ENCODE measurements at regions not wholly inside any gene's neighbourhood (a gene's known extent, or its start where the extent isn't known, plus 50 kb on each side); places are given as distances from the start of the nearest gene placed in this dataset.

- H3K9me3 Mint-ChIP-seq: no peaks in the 10 kb centered on the region
- DNase-seq (no peak), ATAC-seq (no peak)
- H3K36me3 Mint-ChIP-seq (ENCODE audit: low read depth): no peaks in the 10 kb centered on the region
- peak overlapping the region; percentile 69 for H3K4me3 Mint-ChIP-seq
- no peak overlapping the region for H3K27ac Mint-ChIP-seq
- peaks cover 86% of the 10 kb centered on the region for H3K27me3 Mint-ChIP-seq
- H3K4me1 Mint-ChIP-seq: peaks cover 38% of the 10 kb centered on the region
Observed at GRCh38 chr11:43580735-43581369, 99.7 kb upstream of the HSD17B12 start.

GRCh38 chr11:43581370-43582023, 99.0 kb upstream of the HSD17B12 start:
- Mint-ChIP-seq H3K4me3 (peak overlapping the region; percentile 29), H3K27ac (no peak overlapping the region), H3K27me3 (peaks cover 86% of the 10 kb centered on the region), H3K36me3 (ENCODE audit: low read depth) (no peaks in the 10 kb centered on the region), H3K4me1 (peaks cover 33% of the 10 kb centered on the region), H3K9me3 (no peaks in the 10 kb centered on the region)
- ATAC-seq (no peak), DNase-seq (no peak)

- H3K4me3 Mint-ChIP-seq: peak overlapping the region; percentile 29
Observed at GRCh38 chr11:43582024-43582862, 98.3 kb upstream of the HSD17B12 start.

GRCh38 chr11:43582863-43583462, 97.6 kb upstream of the HSD17B12 start:
- ATAC-seq (no peak), DNase-seq (no peak)
- Mint-ChIP-seq H3K9me3 (no peaks in the 10 kb centered on the region), H3K27ac (no peak overlapping the region), H3K4me3 (no peak overlapping the region), H3K4me1 (peaks cover 23% of the 10 kb centered on the region), H3K36me3 (ENCODE audit: low read depth) (no peaks in the 10 kb centered on the region), H3K27me3 (peaks cover 79% of the 10 kb centered on the region)

More at GRCh38 chr11:43582024-43582862, 98.3 kb upstream of the HSD17B12 start:
- Mint-ChIP-seq H3K27ac (no peak overlapping the region), H3K27me3 (peaks cover 83% of the 10 kb centered on the region), H3K36me3 (ENCODE audit: low read depth) (no peaks in the 10 kb centered on the region), H3K4me1 (peaks cover 28% of the 10 kb centered on the region), H3K9me3 (no peaks in the 10 kb centered on the region)
- ATAC-seq (no peak), DNase-seq (no peak)

- Mint-ChIP-seq H3K27ac (no peak overlapping the region), H3K27me3 (peaks cover 74% of the 10 kb centered on the region), H3K9me3 (no peaks in the 10 kb centered on the region), H3K4me3 (no peak overlapping the region), H3K36me3 (ENCODE audit: low read depth) (no peaks in the 10 kb centered on the region), H3K4me1 (peaks cover 23% of the 10 kb centered on the region)
- ATAC-seq (no peak), DNase-seq (no peak)
Observed at GRCh38 chr11:43583548-43583947, 97.0 kb upstream of the HSD17B12 start.

DNA sequence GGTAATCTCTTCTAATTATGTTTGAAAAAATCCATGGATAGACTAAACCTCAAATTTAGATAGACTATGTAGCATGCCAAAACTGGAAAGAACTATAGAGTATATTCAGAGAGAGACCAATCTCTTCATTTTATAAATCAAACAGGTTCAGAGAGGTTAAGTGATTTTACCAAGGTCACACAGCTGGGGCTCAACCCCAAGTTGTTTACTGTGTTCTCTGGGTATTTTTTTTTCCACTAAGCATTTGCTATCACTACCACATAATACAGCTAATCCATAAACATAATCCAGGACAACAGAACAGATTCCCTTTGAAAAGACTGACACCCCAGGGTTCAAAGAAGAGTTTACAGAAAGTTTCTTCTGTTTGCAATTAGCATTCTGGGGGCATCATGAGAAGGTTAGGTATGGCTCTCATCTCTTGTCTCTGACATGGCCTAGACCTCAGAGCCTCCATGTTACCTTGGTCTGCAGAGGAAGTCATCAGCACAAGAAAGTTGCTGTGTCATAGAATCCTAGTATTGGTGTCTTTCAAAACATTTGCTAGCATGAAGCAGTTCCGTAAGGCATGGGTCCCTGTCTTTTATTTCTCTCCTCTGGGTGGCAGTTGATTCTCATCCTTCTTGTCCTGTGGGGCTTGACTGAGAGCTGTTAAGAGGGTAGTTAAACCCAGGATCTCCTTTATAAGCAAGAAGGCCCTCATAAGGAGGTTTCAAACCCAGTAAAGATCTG, 94.5 kb upstream of the HSD17B12 start:
- H3K27ac Mint-ChIP-seq: no peak overlapping the region
- H3K36me3 Mint-ChIP-seq (ENCODE audit: low read depth): no peaks in the 10 kb centered on the region
- ATAC-seq: no peak
- no peak for DNase-seq
- H3K4me1 Mint-ChIP-seq: peaks cover 8% of the 10 kb centered on the region
- no peak overlapping the region for H3K4me3 Mint-ChIP-seq
- peaks cover 66% of the 10 kb centered on the region for H3K27me3 Mint-ChIP-seq
- no peaks in the 10 kb centered on the region for H3K9me3 Mint-ChIP-seq

DNA sequence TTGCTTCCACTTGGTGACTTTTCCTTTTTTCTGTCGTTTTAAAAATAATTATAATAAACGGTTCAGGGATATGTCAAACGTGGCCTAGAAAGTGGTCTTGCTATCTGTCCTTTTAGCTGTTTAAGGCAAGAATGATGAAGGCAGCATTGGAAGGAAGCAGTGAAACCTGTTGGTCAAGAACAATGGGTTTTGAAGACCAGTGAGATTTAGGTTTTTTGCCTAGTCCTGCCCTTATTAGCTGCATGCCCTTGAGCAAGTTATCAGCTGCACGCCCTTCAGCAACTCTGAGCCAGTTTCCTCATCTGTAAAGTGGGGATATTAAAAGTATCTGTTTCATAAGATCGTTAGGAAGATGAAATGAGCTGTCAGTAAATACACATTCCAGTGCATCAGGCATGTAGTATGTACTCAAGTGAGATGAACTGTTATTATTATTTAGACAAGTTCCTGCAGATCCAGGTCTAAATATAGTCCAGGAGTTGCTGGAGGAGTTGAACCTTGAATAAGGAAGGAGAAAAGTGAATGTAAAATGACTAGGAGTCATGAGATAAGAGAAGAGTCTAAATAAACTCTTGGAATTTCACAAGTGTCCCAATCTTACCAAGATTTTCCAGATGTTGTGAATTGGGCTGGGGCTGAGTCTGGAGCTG, 90.8 kb upstream of the HSD17B12 start:
- Mint-ChIP-seq H3K36me3 (ENCODE audit: low read depth) (no peaks in the 10 kb centered on the region), H3K4me3 (no peak overlapping the region), H3K9me3 (no peaks in the 10 kb centered on the region), H3K27ac (no peak overlapping the region), H3K27me3 (peaks cover 43% of the 10 kb centered on the region), H3K4me1 (no peaks in the 10 kb centered on the region)
- DNase-seq (no peak), ATAC-seq (no peak)

DNA sequence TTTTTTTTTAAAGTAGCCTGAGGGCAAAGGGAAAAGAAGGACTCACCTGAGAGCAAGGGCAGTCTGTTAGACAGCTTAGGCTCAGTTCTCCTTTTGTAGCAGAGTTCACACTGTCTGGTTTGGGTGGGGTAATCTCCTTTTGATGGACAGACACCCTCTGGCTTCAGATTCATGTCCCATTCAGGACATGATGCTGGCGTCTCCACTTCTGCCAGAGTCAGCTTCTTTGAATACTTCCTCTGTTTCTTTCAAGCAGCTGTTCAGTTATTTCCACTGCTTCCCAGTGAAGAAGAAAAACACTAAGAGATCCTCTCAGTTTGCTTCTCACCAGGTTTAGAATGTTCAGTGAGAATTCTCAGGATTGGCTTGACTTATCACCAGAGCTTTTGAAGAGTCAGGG, 79.0 kb upstream of the HSD17B12 start:
- no peaks in the 10 kb centered on the region for H3K9me3 Mint-ChIP-seq
- no peaks in the 10 kb centered on the region for H3K36me3 Mint-ChIP-seq (ENCODE audit: low read depth)
- ATAC-seq (no peak), DNase-seq (no peak)
- H3K4me3 Mint-ChIP-seq: no peak overlapping the region
- peaks cover 33% of the 10 kb centered on the region for H3K27me3 Mint-ChIP-seq
- H3K27ac Mint-ChIP-seq: no peak overlapping the region
- H3K4me1 Mint-ChIP-seq: no peaks in the 10 kb centered on the region

DNA sequence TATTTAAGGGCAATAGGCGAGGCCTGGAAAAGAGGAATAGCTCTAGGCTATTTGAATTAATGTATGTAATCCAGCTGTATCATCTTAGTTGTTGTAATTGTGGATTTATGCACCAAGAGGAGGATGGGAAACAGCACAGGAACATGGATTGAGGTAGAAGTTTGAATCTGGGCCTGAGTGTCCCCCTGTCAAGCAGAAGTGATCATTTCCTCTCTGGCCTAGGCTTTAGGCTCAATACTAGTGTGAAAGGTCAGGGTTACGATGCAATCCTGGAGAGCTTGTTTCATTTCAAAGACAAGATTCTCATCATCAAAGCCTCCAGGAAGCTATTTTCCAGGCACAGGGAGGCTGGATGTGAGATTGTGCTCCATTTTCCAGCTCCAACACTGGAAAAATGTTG, 77.9 kb upstream of the HSD17B12 start:
- no peak for ATAC-seq
- Mint-ChIP-seq H3K36me3 (ENCODE audit: low read depth) (no peaks in the 10 kb centered on the region), H3K4me3 (no peak overlapping the region), H3K9me3 (no peaks in the 10 kb centered on the region), H3K27ac (no peak overlapping the region), H3K4me1 (no peaks in the 10 kb centered on the region), H3K27me3 (peaks cover 24% of the 10 kb centered on the region)
- no peak for DNase-seq

DNA sequence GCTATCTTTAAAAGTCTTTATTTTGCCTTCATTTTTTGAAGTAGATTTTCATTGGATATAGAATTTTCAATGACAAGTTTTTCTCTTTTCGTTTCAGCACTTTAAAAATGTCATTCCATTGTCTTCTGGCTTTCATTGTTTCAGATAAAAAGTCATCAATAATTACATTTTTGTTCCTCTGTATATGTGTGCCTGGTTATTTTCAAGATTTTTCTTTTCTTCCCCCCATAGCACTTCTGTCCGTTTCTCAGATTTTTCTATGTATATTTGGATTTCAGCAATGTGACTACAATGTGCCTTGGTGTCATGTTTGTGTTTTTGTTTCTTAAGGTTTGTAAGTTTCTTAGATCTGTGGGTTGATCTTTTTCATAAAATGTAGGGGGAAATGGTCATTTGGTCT, 66.3 kb upstream of the HSD17B12 start:
- peaks cover 3% of the 10 kb centered on the region for H3K36me3 Mint-ChIP-seq (ENCODE audit: low read depth)
- DNase-seq (no peak), ATAC-seq (no peak)
- H3K9me3 Mint-ChIP-seq: peaks cover 28% of the 10 kb centered on the region
- peaks cover 25% of the 10 kb centered on the region for H3K27me3 Mint-ChIP-seq
- no peaks in the 10 kb centered on the region for H3K4me1 Mint-ChIP-seq
- no peak overlapping the region for H3K4me3 Mint-ChIP-seq
- no peak overlapping the region for H3K27ac Mint-ChIP-seq

DNA sequence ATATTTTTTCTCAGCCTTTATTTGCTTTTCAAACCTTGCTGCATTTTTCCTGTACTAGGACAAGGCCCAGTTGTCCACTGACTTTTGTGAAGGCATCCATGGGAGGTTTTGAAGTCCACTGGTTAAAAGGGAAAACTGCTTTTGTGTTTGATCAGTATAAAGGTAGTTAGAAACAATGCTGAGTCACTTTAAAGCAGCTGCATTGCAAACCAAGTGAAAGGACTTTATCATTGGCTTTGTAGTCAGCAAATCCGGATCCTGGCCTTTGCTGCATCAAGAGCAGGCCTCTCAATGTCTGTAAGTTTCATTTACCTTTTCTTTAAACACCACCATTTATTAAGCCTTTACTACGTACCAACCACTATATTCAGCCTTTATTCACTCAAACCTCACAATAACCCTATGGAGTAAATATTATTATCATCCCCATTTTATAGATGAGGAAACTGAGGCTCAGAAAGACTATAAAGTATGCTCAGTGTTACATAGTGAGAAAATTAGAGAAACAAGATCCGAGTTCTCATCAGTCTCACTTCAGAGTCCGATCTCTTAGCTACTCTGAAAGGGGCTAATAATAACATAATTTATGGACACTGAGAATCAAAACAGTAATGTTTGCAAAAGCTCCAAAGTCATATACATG, 60.6 kb upstream of the HSD17B12 start:
- no peak for ATAC-seq

DNA sequence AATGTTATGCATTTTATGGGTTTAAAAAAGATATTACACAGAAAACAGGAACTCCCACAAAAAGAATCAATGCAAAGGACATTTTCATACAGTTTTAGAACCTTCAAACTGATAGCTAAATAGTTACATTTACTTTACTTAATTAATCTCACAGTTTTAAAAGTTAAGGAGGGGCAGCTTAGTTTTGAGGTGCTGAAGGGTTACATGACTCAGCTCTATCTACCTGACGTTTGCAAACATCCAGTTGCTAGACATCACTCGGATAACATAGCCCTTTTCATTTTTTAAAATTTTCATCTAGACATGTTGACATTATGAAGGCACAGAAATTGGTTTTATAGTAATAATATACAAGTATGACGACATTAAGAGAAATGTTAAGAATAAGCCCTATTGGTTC, 53.7 kb upstream of the HSD17B12 start:
- H3K36me3 Mint-ChIP-seq (ENCODE audit: low read depth): no peaks in the 10 kb centered on the region
- no peak overlapping the region for H3K4me3 Mint-ChIP-seq
- ATAC-seq (no peak), DNase-seq (no peak)
- H3K4me1 Mint-ChIP-seq: no peaks in the 10 kb centered on the region
- H3K27ac Mint-ChIP-seq: no peak overlapping the region
- peaks cover 32% of the 10 kb centered on the region for H3K27me3 Mint-ChIP-seq
- H3K9me3 Mint-ChIP-seq: no peaks in the 10 kb centered on the region

More for the DNA sequence above, 60.6 kb upstream of the HSD17B12 start:
- DNase-seq: no peak
- Mint-ChIP-seq H3K36me3 (ENCODE audit: low read depth) (no peaks in the 10 kb centered on the region), H3K9me3 (peaks cover 12% of the 10 kb centered on the region), H3K27me3 (peaks cover 21% of the 10 kb centered on the region), H3K4me1 (no peaks in the 10 kb centered on the region), H3K4me3 (no peak overlapping the region), H3K27ac (no peak overlapping the region)
